ENCODE measurements at regions not wholly inside any gene's neighbourhood (a gene's known extent, or its start where the extent isn't known, plus 50 kb on each side); places are given as distances from the start of the nearest gene placed in this dataset.

DNA sequence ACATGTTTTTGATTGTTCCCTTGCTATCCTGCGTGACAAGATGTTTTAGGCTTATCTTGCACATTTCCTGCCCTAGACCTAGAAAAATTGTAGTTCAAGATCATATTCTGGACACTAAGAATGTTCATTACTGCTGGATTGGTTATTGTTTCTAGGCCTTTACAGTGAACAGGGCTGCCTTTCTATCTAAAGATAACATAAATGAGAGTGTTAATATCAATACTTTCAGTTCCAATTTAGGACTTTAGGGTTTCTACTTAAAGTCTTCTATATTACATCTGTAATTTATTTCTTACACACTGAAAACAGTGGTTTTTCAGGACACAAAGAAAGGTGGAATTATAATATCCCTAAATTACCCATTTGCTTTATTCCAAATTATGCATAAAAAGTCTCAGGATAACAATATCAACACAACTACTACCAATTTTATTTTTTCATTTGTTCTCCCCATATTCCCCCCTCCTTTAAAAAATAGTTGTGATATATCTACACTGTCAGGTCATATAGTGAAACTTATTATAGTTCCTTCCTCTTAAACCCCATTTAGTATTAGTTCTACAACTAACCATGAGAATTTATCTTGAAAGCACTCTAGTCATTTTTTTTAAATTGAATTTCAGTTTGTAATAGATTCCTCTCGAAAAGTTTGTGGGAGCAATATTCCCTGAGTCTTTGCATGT lies 293.9 kb upstream of the RIOK2 start:
- DNase-seq (ENCODE audit: low spot score): no peak
- TF ChIP-seq POLR2AphosphoS5 (IDR thresholded peaks at IDR 0.05) (no peak), CTCF (IDR thresholded peaks at IDR 0.05) (no peak), POLR2A (IDR thresholded peaks at IDR 0.05) (no peak)
- H3K9me3 ChIP-seq: no peaks in the 10 kb centered on the region
- intact Hi-C loops (cut with DNase I): no loop called here
- no peak overlapping the region for H3K27ac ChIP-seq
- H3K36me3 ChIP-seq: no peaks in the 10 kb centered on the region
- H3K4me1 ChIP-seq (replicated peaks): no peaks in the 10 kb centered on the region
- WGBS: 90% methylated on average over 2 of the region's 2 CpGs
- no peaks in the 10 kb centered on the region for H3K27me3 ChIP-seq (replicated peaks; ENCODE audit: insufficient read depth)
- no peak overlapping the region for H3K4me3 ChIP-seq

GRCh38 chr5:97478483-97478882 lies 295.4 kb upstream of the RIOK2 start:
- no peak for DNase-seq (ENCODE audit: low spot score)
- no peaks in the 10 kb centered on the region for H3K27me3 ChIP-seq (replicated peaks; ENCODE audit: insufficient read depth)
- H3K27ac ChIP-seq: no peak overlapping the region
- H3K9me3 ChIP-seq: no peaks in the 10 kb centered on the region
- no peak for TF ChIP-seq POLR2A (IDR thresholded peaks at IDR 0.05)
- intact Hi-C loops (cut with DNase I): no loop called here
- H3K36me3 ChIP-seq: no peaks in the 10 kb centered on the region
- no peaks in the 10 kb centered on the region for H3K4me1 ChIP-seq (replicated peaks)
- H3K4me3 ChIP-seq: no peak overlapping the region

- no peaks in the 10 kb centered on the region for H3K36me3 ChIP-seq
- WGBS: 56% methylated on average over 3 of the region's 3 CpGs
- no peaks in the 10 kb centered on the region for H3K27me3 ChIP-seq (replicated peaks; ENCODE audit: insufficient read depth)
- intact Hi-C loops (cut with DNase I): no loop called here
- no peak overlapping the region for H3K27ac ChIP-seq
- TF ChIP-seq POLR2AphosphoS5 (IDR thresholded peaks at IDR 0.05) (no peak), POLR2A (IDR thresholded peaks at IDR 0.05) (no peak), CTCF (IDR thresholded peaks at IDR 0.05) (no peak)
- no peaks in the 10 kb centered on the region for H3K9me3 ChIP-seq
- DNase-seq (ENCODE audit: low spot score): no peak
- H3K4me1 ChIP-seq (replicated peaks): no peaks in the 10 kb centered on the region
- H3K4me3 ChIP-seq: no peak overlapping the region
Measured at GRCh38 chr5:97480313-97480712, 297.3 kb upstream of the RIOK2 start.

DNA sequence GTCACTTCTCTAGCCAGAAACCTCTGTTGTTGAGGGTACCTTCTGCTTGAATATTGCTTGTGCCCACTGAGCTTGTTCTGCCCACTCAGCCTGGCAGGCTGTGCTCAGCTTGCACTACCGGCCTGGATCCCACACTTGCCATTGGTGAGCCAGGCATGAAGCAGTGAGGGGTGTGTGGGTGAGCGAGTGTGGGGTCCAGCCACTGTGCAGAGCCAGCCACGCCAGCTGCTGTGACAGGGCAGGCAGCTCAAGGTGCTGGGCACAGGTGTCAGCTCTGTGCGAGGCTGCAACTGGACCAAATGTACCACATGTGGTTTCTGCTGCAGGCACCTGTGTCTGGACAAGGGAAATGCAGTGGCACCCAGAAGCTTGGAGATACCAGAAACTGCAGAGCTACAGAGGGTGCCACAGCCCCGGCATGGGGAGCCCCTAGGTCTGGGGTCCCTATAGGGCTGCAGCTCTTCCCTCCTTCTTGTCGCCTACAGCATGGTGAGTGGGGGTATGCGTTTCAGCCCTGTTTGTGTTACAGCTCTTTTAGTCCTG lies 305.1 kb upstream of the RIOK2 start:
- intact Hi-C loops (cut with DNase I): no loop called here
- TF ChIP-seq POLR2AphosphoS5 (IDR thresholded peaks at IDR 0.05) (no peak), CTCF (IDR thresholded peaks at IDR 0.05) (no peak), POLR2A (IDR thresholded peaks at IDR 0.05) (no peak)

GRCh38 chr5:97489010-97489840 lies 306.2 kb upstream of the RIOK2 start:
- intact Hi-C loops (cut with DNase I): no loop called here
- no peak for TF ChIP-seq POLR2A (IDR thresholded peaks at IDR 0.05)
- no peak for TF ChIP-seq CTCF (IDR thresholded peaks at IDR 0.05)
- no peak for TF ChIP-seq POLR2AphosphoS5 (IDR thresholded peaks at IDR 0.05)
- Histone ChIP-seq H3K36me3 (no peaks in the 10 kb centered on the region), H3K27me3 (replicated peaks; ENCODE audit: insufficient read depth) (no peaks in the 10 kb centered on the region), H3K4me3 (no peak overlapping the region), H3K27ac (no peak overlapping the region), H3K9me3 (no peaks in the 10 kb centered on the region), H3K4me1 (replicated peaks) (no peaks in the 10 kb centered on the region)
- no peak for DNase-seq (ENCODE audit: low spot score)
- WGBS: 91% methylated on average over 8 of the region's 8 CpGs

More for the DNA sequence above, 305.1 kb upstream of the RIOK2 start:
- WGBS: 93% methylated on average over 7 of the region's 7 CpGs
- Histone ChIP-seq H3K36me3 (no peaks in the 10 kb centered on the region), H3K4me1 (replicated peaks) (no peaks in the 10 kb centered on the region), H3K27me3 (replicated peaks; ENCODE audit: insufficient read depth) (no peaks in the 10 kb centered on the region), H3K27ac (no peak overlapping the region), H3K4me3 (no peak overlapping the region), H3K9me3 (no peaks in the 10 kb centered on the region)
- DNase-seq (ENCODE audit: low spot score): no peak
